HG02852 (cell line): ENCODE measurements at regions not wholly inside any gene's neighbourhood (a gene's known extent, or its start where the extent isn't known, plus 50 kb on each side); places are given as distances from the start of the nearest gene placed in this dataset.
A peak's percentile ranks its signal among the peaks of the same experiment; 100 is the strongest.

Experiments used
- ATAC-seq: cut with Tn5 transposase; IDR thresholded peaks from one replicate; pipeline ENCODE4 v1.9.1; 2021; ENCODE audit warnings: mild to moderate bottlenecking, moderate library complexity; ENCODE audit not compliant: unreplicated experiment

GRCh38 chr5:23253621-23254198, 253.7 kb upstream of the PRDM9 start:
- no peak for ATAC-seq

GRCh38 chr5:23242891-23243290, 264.5 kb upstream of the PRDM9 start:
- ATAC-seq: no peak

GRCh38 chr5:23235246-23235645, 272.2 kb upstream of the PRDM9 start:
- no peak for ATAC-seq

- ATAC-seq: no peak
Measured at GRCh38 chr5:23234197-23234596, 273.2 kb upstream of the PRDM9 start.

GRCh38 chr5:23223846-23224245, 283.6 kb upstream of the PRDM9 start:
- ATAC-seq: no peak

- ATAC-seq: no peak
Measured at GRCh38 chr5:23221831-23222230, 285.6 kb upstream of the PRDM9 start.

GRCh38 chr5:23217159-23217558, 290.2 kb upstream of the PRDM9 start:
- no peak for ATAC-seq

- no peak for ATAC-seq
Measured at GRCh38 chr5:23216345-23216744, 291.1 kb upstream of the PRDM9 start.

- ATAC-seq: peak; percentile 93
Measured at GRCh38 chr5:23208959-23209431, 298.4 kb upstream of the PRDM9 start.

GRCh38 chr5:23204111-23204510, 303.3 kb upstream of the PRDM9 start:
- ATAC-seq: no peak

- ATAC-seq: no peak
Measured at GRCh38 chr5:23169660-23170416, 316.7 kb upstream of the CDH12 start.

- ATAC-seq: no peak
Measured at GRCh38 chr5:23164971-23165370, 311.8 kb upstream of the CDH12 start.

GRCh38 chr5:23158179-23158578, 305.0 kb upstream of the CDH12 start:
- ATAC-seq: no peak

- no peak for ATAC-seq
Measured at GRCh38 chr5:23157716-23158115, 304.6 kb upstream of the CDH12 start.

- ATAC-seq: no peak
Measured at GRCh38 chr5:23157169-23157568, 304.0 kb upstream of the CDH12 start.

- ATAC-seq: no peak
Measured at GRCh38 chr5:23147625-23148024, 294.5 kb upstream of the CDH12 start.

GRCh38 chr5:23146183-23146582, 293.0 kb upstream of the CDH12 start:
- ATAC-seq: no peak

GRCh38 chr5:23139338-23140171, 286.4 kb upstream of the CDH12 start:
- peak; percentile 76 for ATAC-seq

GRCh38 chr5:23136958-23137357, 283.8 kb upstream of the CDH12 start:
- ATAC-seq: no peak

- no peak for ATAC-seq
Measured at GRCh38 chr5:23132231-23132630, 279.1 kb upstream of the CDH12 start.

- ATAC-seq: no peak
Measured at GRCh38 chr5:23112237-23112636, 259.1 kb upstream of the CDH12 start.

- ATAC-seq: no peak
Measured at GRCh38 chr5:23105021-23105420, 251.9 kb upstream of the CDH12 start.
